Smooth muscle cell (in vitro differentiated cells): ENCODE measurements at regions not wholly inside any gene's neighbourhood (a gene's known extent, or its start where the extent isn't known, plus 50 kb on each side); places are given as distances from the start of the nearest gene placed in this dataset.

Experiments
- DNase-seq: peaks from one replicate; lab custom pipeline; 2025; ENCODE audit not compliant: unreplicated experiment; lab: John Stamatoyannopoulos, UW
- H2AFZ ChIP-seq: fragments of 200-600 bp; sonication (generic); 2 replicates; pipeline ENCODE4 v1.6.0; 2016; ENCODE audit warnings: antibody characterized with exemption, low read depth, mild to moderate bottlenecking
- H3F3A ChIP-seq: fragments of 200-600 bp; sonication (generic); 2 replicates; pipeline ENCODE4 v1.6.0; 2017; ENCODE audit warnings: antibody characterized with exemption, low read depth
- H3K27ac ChIP-seq: fragments of 200-600 bp; sonication (generic); 2 replicates; pipeline ENCODE4 v1.5.1; 2016; ENCODE audit warnings: low read depth, mild to moderate bottlenecking
- H3K27me3 ChIP-seq: fragments of 200-600 bp; sonication (generic); 2 replicates; pipeline ENCODE4 v1.6.1; 2016; ENCODE audit warnings: low read depth, mild to moderate bottlenecking
- H3K36me3 ChIP-seq: fragments of 200-600 bp; sonication (generic); 2 replicates; pipeline ENCODE4 v1.5.1; 2016; ENCODE audit warnings: low read depth
- H3K4me1 ChIP-seq: fragments of 200-600 bp; sonication (generic); 2 replicates; pipeline ENCODE4 v1.5.1; 2016; ENCODE audit warnings: low read depth
- H3K4me2 ChIP-seq: fragments of 200-600 bp; sonication (generic); 2 replicates; pipeline ENCODE4 v1.6.0; 2016; ENCODE audit warnings: mild to moderate bottlenecking
- H3K4me3 ChIP-seq: fragments of 200-600 bp; sonication (generic); 2 replicates; pipeline ENCODE4 v1.5.1; 2016; ENCODE audit warnings: mild to moderate bottlenecking
- H3K79me2 ChIP-seq: fragments of 200-600 bp; sonication (generic); 2 replicates; pipeline ENCODE4 v1.6.0; 2016; ENCODE audit warnings: low read depth, mild to moderate bottlenecking
- H3K9ac ChIP-seq: fragments of 200-600 bp; sonication (generic); 2 replicates; pipeline ENCODE4 v1.6.0; 2016; ENCODE audit warnings: low read depth
- H3K9me3 ChIP-seq: fragments of 200-600 bp; sonication (generic); replicated peaks from 2 replicates; pipeline ENCODE4 v1.5.1; 2016; ENCODE audit warnings: low read depth
- H4K20me1 ChIP-seq: fragments of 200-600 bp; sonication (generic); 2 replicates; pipeline ENCODE4 v1.6.0; 2016; ENCODE audit warnings: low read depth
- WGBS: methylation state at CpG from one replicate; pipeline ENCODE4 v1.1.7; 2016; ENCODE audit warnings: low lambda C conversion rate; 5-methylcytosine and 5-hydroxymethylcytosine counted together
- TF ChIP-seq, protein P1 (sequence below): fragments of 200-600 bp; sonication (generic); IDR thresholded peaks from 2 replicates; pipeline ENCODE4 v1.5.1; 2017; ENCODE audit warnings: borderline replicate concordance, mild to moderate bottlenecking, antibody characterized with exemption; ENCODE audit not compliant: insufficient read depth, poor library complexity, severe bottlenecking

DNA sequence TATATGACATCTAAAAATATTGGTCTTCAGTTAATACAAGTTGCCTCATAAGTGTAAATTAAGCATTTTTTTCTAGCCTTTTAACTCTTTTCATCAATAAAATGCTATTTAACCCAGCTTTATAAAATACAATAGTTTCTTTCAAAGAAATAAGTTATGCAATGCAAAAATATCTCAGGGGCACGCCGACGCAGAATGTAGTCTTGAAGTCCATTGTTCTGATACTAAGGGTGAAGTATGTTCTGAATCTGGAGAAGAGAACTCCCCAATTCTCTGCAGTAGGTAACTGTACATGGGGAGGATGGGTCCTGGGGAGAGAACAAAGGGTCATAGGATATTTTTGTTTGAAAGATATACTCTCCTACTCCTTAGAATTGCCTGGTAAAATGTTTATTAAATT is 256.6 kb upstream of the NDST4 start:
- no peaks in the 10 kb centered on the region for H3K36me3 ChIP-seq
- H3F3A ChIP-seq: no peaks in the 10 kb centered on the region
- no peak for DNase-seq
- H3K4me3 ChIP-seq: no peak overlapping the region
- no peak overlapping the region for H3K4me2 ChIP-seq
- H3K27ac ChIP-seq: no peak overlapping the region
- no peak overlapping the region for H3K9ac ChIP-seq
- no peaks in the 10 kb centered on the region for H3K27me3 ChIP-seq
- TF ChIP-seq, protein P1, sequence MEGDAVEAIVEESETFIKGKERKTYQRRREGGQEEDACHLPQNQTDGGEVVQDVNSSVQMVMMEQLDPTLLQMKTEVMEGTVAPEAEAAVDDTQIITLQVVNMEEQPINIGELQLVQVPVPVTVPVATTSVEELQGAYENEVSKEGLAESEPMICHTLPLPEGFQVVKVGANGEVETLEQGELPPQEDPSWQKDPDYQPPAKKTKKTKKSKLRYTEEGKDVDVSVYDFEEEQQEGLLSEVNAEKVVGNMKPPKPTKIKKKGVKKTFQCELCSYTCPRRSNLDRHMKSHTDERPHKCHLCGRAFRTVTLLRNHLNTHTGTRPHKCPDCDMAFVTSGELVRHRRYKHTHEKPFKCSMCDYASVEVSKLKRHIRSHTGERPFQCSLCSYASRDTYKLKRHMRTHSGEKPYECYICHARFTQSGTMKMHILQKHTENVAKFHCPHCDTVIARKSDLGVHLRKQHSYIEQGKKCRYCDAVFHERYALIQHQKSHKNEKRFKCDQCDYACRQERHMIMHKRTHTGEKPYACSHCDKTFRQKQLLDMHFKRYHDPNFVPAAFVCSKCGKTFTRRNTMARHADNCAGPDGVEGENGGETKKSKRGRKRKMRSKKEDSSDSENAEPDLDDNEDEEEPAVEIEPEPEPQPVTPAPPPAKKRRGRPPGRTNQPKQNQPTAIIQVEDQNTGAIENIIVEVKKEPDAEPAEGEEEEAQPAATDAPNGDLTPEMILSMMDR: no peak
- H3K79me2 ChIP-seq: no peaks in the 10 kb centered on the region
- no peaks in the 10 kb centered on the region for H4K20me1 ChIP-seq
- 92% methylated on average over 3 of the region's 3 CpGs for WGBS
- no peaks in the 10 kb centered on the region for H3K9me3 ChIP-seq
- H3K4me1 ChIP-seq: no peaks in the 10 kb centered on the region
- H2AFZ ChIP-seq: no peak overlapping the region

DNA sequence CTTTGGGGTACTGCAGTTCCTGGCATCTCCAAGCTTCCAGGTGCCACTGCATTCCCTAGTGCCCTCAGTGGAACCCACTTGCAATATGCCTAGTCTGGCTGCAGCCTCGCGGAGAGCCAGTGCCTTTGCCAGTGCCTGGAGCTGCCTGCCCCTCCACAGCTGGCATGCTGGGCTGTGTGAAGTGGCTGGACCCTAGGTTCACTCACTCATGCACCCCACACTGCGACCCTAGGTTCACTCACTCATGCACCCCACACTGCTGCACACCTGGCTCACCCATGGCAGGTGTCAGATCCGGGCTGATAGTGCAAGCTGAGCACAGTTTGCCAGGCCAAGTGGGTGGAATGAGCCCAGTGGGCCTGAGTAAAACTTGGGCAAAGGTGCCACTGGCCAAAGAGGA is 253.0 kb upstream of the NDST4 start:
- H3K79me2 ChIP-seq: no peaks in the 10 kb centered on the region
- H3K9me3 ChIP-seq: no peaks in the 10 kb centered on the region
- H3K9ac ChIP-seq: no peak overlapping the region
- H3K4me3 ChIP-seq: no peak overlapping the region
- H3K36me3 ChIP-seq: no peaks in the 10 kb centered on the region
- no peak overlapping the region for H3K27ac ChIP-seq
- no peak overlapping the region for H3K4me2 ChIP-seq
- TF ChIP-seq, protein P1: no peak
- no peaks in the 10 kb centered on the region for H4K20me1 ChIP-seq
- no peaks in the 10 kb centered on the region for H3K4me1 ChIP-seq
- H3F3A ChIP-seq: no peaks in the 10 kb centered on the region
- 98% methylated on average over 4 of the region's 4 CpGs for WGBS
- no peak for DNase-seq
- no peak overlapping the region for H2AFZ ChIP-seq
- no peaks in the 10 kb centered on the region for H3K27me3 ChIP-seq

DNA sequence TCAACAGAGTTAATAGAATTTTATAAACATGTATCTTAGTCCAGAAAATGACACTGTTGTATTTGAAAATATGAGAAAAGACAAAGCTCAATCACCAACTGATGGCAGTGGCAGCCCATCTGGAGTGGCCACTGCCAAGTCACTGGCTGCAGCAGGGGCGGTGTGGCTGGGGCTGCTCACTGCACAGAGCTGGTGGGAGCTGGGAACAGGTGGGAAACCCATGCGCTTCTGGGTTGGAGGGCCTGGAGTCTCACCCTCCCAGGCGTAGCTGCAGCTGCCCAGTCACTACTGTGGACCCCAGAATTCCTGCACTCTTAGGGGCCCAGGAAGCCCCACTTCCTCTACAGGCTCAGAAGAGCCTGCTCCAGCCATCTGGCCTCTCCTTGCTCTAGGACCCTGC is 251.8 kb upstream of the NDST4 start:
- Histone ChIP-seq H3K9me3 (no peaks in the 10 kb centered on the region), H4K20me1 (no peaks in the 10 kb centered on the region), H3F3A (no peaks in the 10 kb centered on the region), H2AFZ (no peak overlapping the region), H3K27me3 (no peaks in the 10 kb centered on the region), H3K27ac (no peak overlapping the region), H3K4me2 (no peak overlapping the region), H3K4me1 (no peaks in the 10 kb centered on the region), H3K9ac (no peak overlapping the region), H3K79me2 (no peaks in the 10 kb centered on the region), H3K36me3 (no peaks in the 10 kb centered on the region), H3K4me3 (no peak overlapping the region)
- TF ChIP-seq, protein P1: no peak
- WGBS: 100% methylated on average over 2 of the region's 3 CpGs
- DNase-seq: no peak

DNA sequence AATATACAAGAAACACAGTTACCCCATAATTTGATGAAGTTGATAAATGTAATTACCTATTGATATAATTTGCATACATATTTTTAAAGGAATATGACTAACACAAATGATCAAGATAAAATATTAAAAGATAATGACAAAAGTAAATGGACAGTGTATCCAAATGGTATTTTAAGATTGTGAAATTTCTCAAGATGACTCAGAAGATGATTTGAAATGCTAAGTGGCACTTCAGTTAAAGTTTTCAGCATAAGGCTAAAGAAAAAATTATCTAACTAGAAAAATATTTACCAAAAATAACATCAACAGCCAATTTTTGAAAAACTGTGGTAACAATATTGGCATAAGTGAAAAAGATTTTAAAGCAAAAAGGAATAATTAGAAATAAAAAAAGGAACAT is 248.4 kb upstream of the NDST4 start:
- Histone ChIP-seq H2AFZ (no peak overlapping the region), H3K27ac (no peak overlapping the region), H3K4me3 (no peak overlapping the region), H3K4me2 (no peak overlapping the region), H4K20me1 (no peaks in the 10 kb centered on the region), H3K9me3 (no peaks in the 10 kb centered on the region), H3K79me2 (no peaks in the 10 kb centered on the region), H3K27me3 (no peaks in the 10 kb centered on the region), H3K4me1 (no peaks in the 10 kb centered on the region), H3K36me3 (no peaks in the 10 kb centered on the region), H3F3A (no peaks in the 10 kb centered on the region), H3K9ac (no peak overlapping the region)
- TF ChIP-seq, protein P1: no peak
- DNase-seq: no peak
